ENCODE measurements at regions not wholly inside any gene's neighbourhood (a gene's known extent, or its start where the extent isn't known, plus 50 kb on each side); places are given as distances from the start of the nearest gene placed in this dataset.

- ChIA-PET POLR2A (no interaction called here), CTCF (no interaction called here)
- no peaks in the 10 kb centered on the region for H3K36me3 ChIP-seq (ENCODE audit: control insufficient read depth in 2 of 2, insufficient read depth in 1 of 2, low read length in 2 of 2)
- no peak overlapping the region for H3K4me3 ChIP-seq (ENCODE audit: low read depth, low read length)
- no peak overlapping the region for H3K27ac ChIP-seq (ENCODE audit: extremely low read depth, low read depth, low read length)
- no peaks in the 10 kb centered on the region for H3K4me1 ChIP-seq (ENCODE audit: control insufficient read depth, insufficient read depth, low read length)
- H3K9me3 ChIP-seq (ENCODE audit: control insufficient read depth, insufficient read depth, low read depth, low read length): no peaks in the 10 kb centered on the region
- TF ChIP-seq ZNF214 (tag by site-specific recombination; IDR thresholded peaks at IDR 0.05; ENCODE audit: borderline replicate concordance) (no peak), ZNF510 (tag by site-specific recombination; IDR thresholded peaks at IDR 0.05; ENCODE audit: insufficient replicate concordance) (no peak), ZNF654 (tag by site-specific recombination; IDR thresholded peaks at IDR 0.05; ENCODE audit: low read depth) (no peak), ZEB2 (tag by site-specific recombination; IDR thresholded peaks at IDR 0.05) (no peak), SCRT2 (tag by site-specific recombination; IDR thresholded peaks at IDR 0.05) (peak; percentile 89), ZNF677 (tag by site-specific recombination; IDR thresholded peaks at IDR 0.05) (no peak), ZNF416 (tag by site-specific recombination; IDR thresholded peaks at IDR 0.05) (no peak), OVOL3 (tag by site-specific recombination; IDR thresholded peaks at IDR 0.05) (no peak), MYNN (tag by site-specific recombination; IDR thresholded peaks at IDR 0.05; ENCODE audit: borderline replicate concordance) (no peak), ZNF146 (tag by site-specific recombination; IDR thresholded peaks at IDR 0.05) (no peak), ZNF391 (tag by site-specific recombination; IDR thresholded peaks at IDR 0.05; ENCODE audit: borderline replicate concordance, low read depth) (no peak), ZNF521 (tag by site-specific recombination; IDR thresholded peaks at IDR 0.05) (no peak), MEIS1 (CRISPR knock-in tag; IDR thresholded peaks at IDR 0.05; ENCODE audit: borderline replicate concordance) (no peak), ZNF10 (tag by site-specific recombination; IDR thresholded peaks at IDR 0.05) (no peak), ZBTB1 (tag by site-specific recombination; IDR thresholded peaks at IDR 0.05) (no peak), ZNF433 (tag by site-specific recombination; IDR thresholded peaks at IDR 0.05; ENCODE audit: low read depth) (no peak), BCL11B (tag by site-specific recombination; IDR thresholded peaks at IDR 0.05; ENCODE audit: low read depth) (0 out of 2 replicates have a peak, but pooled peaks have one; percentile 6), PRDM6 (tag by site-specific recombination; IDR thresholded peaks at IDR 0.05) (0 out of 2 replicates have a peak, but pooled peaks have one; percentile 26), ZNF423 (tag by site-specific recombination; IDR thresholded peaks at IDR 0.05) (no peak), ZNF48 (tag by site-specific recombination; IDR thresholded peaks at IDR 0.05) (no peak), ZNF830 (tag by site-specific recombination; IDR thresholded peaks at IDR 0.05; ENCODE audit: low read depth) (no peak), KLF16 (tag by site-specific recombination; IDR thresholded peaks at IDR 0.05) (no peak), ELK4 (IDR thresholded peaks at IDR 0.05; ENCODE audit: borderline replicate concordance, low read depth, low read length) (no peak), ZNF37A (tag by site-specific recombination; IDR thresholded peaks at IDR 0.05) (no peak), ZNF274 (IDR thresholded peaks at IDR 0.05; ENCODE audit: low read length) (no peak), ZNF274 (tag by site-specific recombination; IDR thresholded peaks at IDR 0.05; ENCODE audit: borderline replicate concordance) (no peak), ZNF350 (tag by site-specific recombination; IDR thresholded peaks at IDR 0.05) (no peak), ZNF792 (tag by site-specific recombination; IDR thresholded peaks at IDR 0.05) (no peak), ZNF530 (tag by site-specific recombination; IDR thresholded peaks at IDR 0.05; ENCODE audit: low read depth) (no peak), ZNF621 (tag by site-specific recombination; IDR thresholded peaks at IDR 0.05) (no peak), ZIC2 (tag by site-specific recombination; IDR thresholded peaks at IDR 0.05) (no peak), SCRT1 (tag by site-specific recombination; IDR thresholded peaks at IDR 0.05; ENCODE audit: borderline replicate concordance) (peak; percentile 77), ZNF76 (tag by site-specific recombination; IDR thresholded peaks at IDR 0.05; ENCODE audit: borderline replicate concordance, low read depth) (no peak), ZNF174 (tag by site-specific recombination; IDR thresholded peaks at IDR 0.05) (no peak), ZNF664 (tag by site-specific recombination; IDR thresholded peaks at IDR 0.05) (peak; percentile 94), ZFP37 (tag by site-specific recombination; IDR thresholded peaks at IDR 0.05) (no peak), FEZF1 (tag by site-specific recombination; IDR thresholded peaks at IDR 0.05) (no peak), GLI4 (tag by site-specific recombination; IDR thresholded peaks at IDR 0.05) (no peak), ZNF184 (tag by site-specific recombination; IDR thresholded peaks at IDR 0.05) (no peak), KLF1 (tag by site-specific recombination; IDR thresholded peaks at IDR 0.05) (0 out of 2 replicates have a peak, but pooled peaks have one; percentile 15), OSR2 (tag by site-specific recombination; IDR thresholded peaks at IDR 0.05) (peak; percentile 84)
These were observed 53.8 kb upstream of the CFAP126 start for GRCh38 chr1:161421456-161421855.

Measured in HEK293 (cell line).